Spleen (tissue), 11 donors: ENCODE measurements at regions not wholly inside any gene's neighbourhood (a gene's known extent, or its start where the extent isn't known, plus 50 kb on each side); places are given as distances from the start of the nearest gene placed in this dataset.

ENCODE experiments used
- DNase-seq: peaks from one replicate; pipeline ENCODE4 v3.0.0-alpha.2; 2020
- H3K27ac ChIP-seq, 8 donors: fragments of 200-600 bp; sonication (generic) in 7 of 8; 1 replicate in 4 of 8; 2 replicates in 4 of 8; pipeline versions ENCODE4 v1.5.0 to v1.8.0; 2016 to 2021; ENCODE audit warnings: inconsistent platforms in 4 of 8, mild to moderate bottlenecking in 4 of 8, moderate library complexity in 1 of 8
- H3K27me3 ChIP-seq, 7 donors: fragments of 200-600 bp; sonication (generic) in 6 of 7; replicated peaks in 1 of 7; 1 replicate in 4 of 7; 2 replicates in 3 of 7; pipeline versions ENCODE4 v1.5.0 to v1.8.0; 2016 to 2021; ENCODE audit warnings: inconsistent platforms in 3 of 7, mild to moderate bottlenecking in 1 of 7
- H3K36me3 ChIP-seq, 6 donors: fragments of 200-600 bp; sonication (generic) in 5 of 6; 1 replicate in 4 of 6; 2 replicates in 2 of 6; pipeline versions ENCODE4 v1.5.0 to v1.8.0; 2016 to 2021; ENCODE audit warnings: inconsistent platforms in 2 of 6
- H3K4me1 ChIP-seq, 6 donors: fragments of 200-600 bp; sonication (generic) in 5 of 6; 1 replicate in 3 of 6; 2 replicates in 3 of 6; pipeline versions ENCODE4 v1.5.0 to v1.8.0; 2016 to 2021; ENCODE audit warnings: inconsistent platforms in 3 of 6
- H3K4me3 ChIP-seq, 8 donors: fragments of 200-600 bp; sonication (generic) in 7 of 8; 1 replicate in 4 of 8; 2 replicates in 4 of 8; pipeline versions ENCODE4 v1.5.0 to v1.8.0; 2016 to 2021; ENCODE audit warnings: inconsistent platforms in 4 of 8, mild to moderate bottlenecking in 4 of 8, moderate library complexity in 2 of 8
- H3K9me3 ChIP-seq, 8 donors: fragments of 200-600 bp; sonication (generic) in 7 of 8; 1 replicate in 4 of 8; 2 replicates in 4 of 8; pipeline versions ENCODE4 v1.5.0 to v1.8.0; 2016 to 2021; ENCODE audit warnings: inconsistent platforms in 4 of 8
- POLR2A ChIP-seq, 3 donors: fragments of 450-650 bp; IDR thresholded peaks; one replicate each; pipeline ENCODE4 v1.5.1; 2017; ENCODE audit warnings: antibody characterized with exemption in 3 of 3, mild to moderate bottlenecking in 1 of 3
- POLR2AphosphoS5 ChIP-seq, 3 donors: sonication (generic); formaldehyde crosslinking; IDR thresholded peaks; one replicate each; pipeline ENCODE4 v1.5.1; 2017; ENCODE audit warnings: antibody characterized with exemption in 3 of 3
- WGBS, 5 donors: extraction: QIAGEN DNeasy Blood & Tissue Kit in 3 of 5; methylation state at CpG; one replicate each; pipeline versions ENCODE4 v1.1.5 to v1.1.7; 2013 to 2018; 5-methylcytosine and 5-hydroxymethylcytosine counted together
- intact Hi-C: fragments of 100-400 bp; cut with DNase I; formaldehyde crosslinking; loops from one replicate; pipeline ENCODE4 v1.15.0; 2023; ENCODE audit warnings: low total_unique reads
- TF ChIP-seq, protein P1 (sequence below), 11 experiments: fragments of 200-600 bp in 7 of 11; fragments of 450-650 bp in 4 of 11; sonication (generic) in 4 of 11; IDR thresholded peaks in 8 of 11; conservative IDR thresholded peaks in 3 of 11; 1 replicate in 7 of 11; 2 replicates in 4 of 11; pipeline versions ENCODE4 v1.4.0 to v1.8.0; 2016 to 2021; ENCODE audit warnings: antibody characterized with exemption in 11 of 11, inconsistent platforms in 4 of 11, mild to moderate bottlenecking in 1 of 11
- donor health status: healthy with polysubstance abuse.
- donor health status: DM: no; HTN: no; CAD: no; lungs with moderate emphysema.
- donor health status: DM: no; HTN: no; CAD: no.
- donor health status: Bipolar disorder and iron deficiency.
- donor health status: healthy.
- donor health status: DM: no; HTN: no; CAD: no.
- donor health status: DM: yes; HTN: yes; CAD: no.

- Histone ChIP-seq H3K9me3 (no peaks in the 10 kb centered on the region), H3K4me3 (no peak overlapping the region), H3K36me3 (no peaks in the 10 kb centered on the region), H3K4me1 (no peaks in the 10 kb centered on the region), H3K27me3 (no peaks in the 10 kb centered on the region), H3K27ac (no peak overlapping the region)
- intact Hi-C loops = no loop called here
- DNase-seq = no peak
- TF ChIP-seq, protein P1, sequence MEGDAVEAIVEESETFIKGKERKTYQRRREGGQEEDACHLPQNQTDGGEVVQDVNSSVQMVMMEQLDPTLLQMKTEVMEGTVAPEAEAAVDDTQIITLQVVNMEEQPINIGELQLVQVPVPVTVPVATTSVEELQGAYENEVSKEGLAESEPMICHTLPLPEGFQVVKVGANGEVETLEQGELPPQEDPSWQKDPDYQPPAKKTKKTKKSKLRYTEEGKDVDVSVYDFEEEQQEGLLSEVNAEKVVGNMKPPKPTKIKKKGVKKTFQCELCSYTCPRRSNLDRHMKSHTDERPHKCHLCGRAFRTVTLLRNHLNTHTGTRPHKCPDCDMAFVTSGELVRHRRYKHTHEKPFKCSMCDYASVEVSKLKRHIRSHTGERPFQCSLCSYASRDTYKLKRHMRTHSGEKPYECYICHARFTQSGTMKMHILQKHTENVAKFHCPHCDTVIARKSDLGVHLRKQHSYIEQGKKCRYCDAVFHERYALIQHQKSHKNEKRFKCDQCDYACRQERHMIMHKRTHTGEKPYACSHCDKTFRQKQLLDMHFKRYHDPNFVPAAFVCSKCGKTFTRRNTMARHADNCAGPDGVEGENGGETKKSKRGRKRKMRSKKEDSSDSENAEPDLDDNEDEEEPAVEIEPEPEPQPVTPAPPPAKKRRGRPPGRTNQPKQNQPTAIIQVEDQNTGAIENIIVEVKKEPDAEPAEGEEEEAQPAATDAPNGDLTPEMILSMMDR (IDR thresholded peaks at IDR 0.05 in 8 of 11, conservative IDR thresholded peaks at IDR 0.05 in 3 of 11) = no peak
- TF ChIP-seq POLR2A (IDR thresholded peaks at IDR 0.05) = no peak
- WGBS, 5 donors = 83 to 93% (median 89%) methylated on average over 2 of the region's 2 CpGs
These were observed 320.9 kb downstream of the DMAC1 start for GRCh38 chr9:7478646-7479045.

GRCh38 chr9:7467186-7467585, 332.4 kb downstream of the DMAC1 start:
- WGBS, 5 donors = 52 to 80% (median 70%) methylated on average over 2 of the region's 2 CpGs
- H3K27me3 ChIP-seq = no peaks in the 10 kb centered on the region
- no peaks in the 10 kb centered on the region for H3K4me1 ChIP-seq
- H3K4me3 ChIP-seq = no peak overlapping the region
- no peaks in the 10 kb centered on the region for H3K36me3 ChIP-seq
- no peaks in the 10 kb centered on the region for H3K9me3 ChIP-seq
- no peak for DNase-seq
- no peak overlapping the region for H3K27ac ChIP-seq
- TF ChIP-seq POLR2A (IDR thresholded peaks at IDR 0.05) (no peak), POLR2AphosphoS5 (IDR thresholded peaks at IDR 0.05) (no peak)
- TF ChIP-seq, protein P1 (IDR thresholded peaks at IDR 0.05 in 8 of 11, conservative IDR thresholded peaks at IDR 0.05 in 3 of 11) = no peak
- intact Hi-C loops = no loop called here

GRCh38 chr9:7461791-7462190, 337.8 kb downstream of the DMAC1 start:
- H3K9me3 ChIP-seq = no peaks in the 10 kb centered on the region
- TF ChIP-seq POLR2A (IDR thresholded peaks at IDR 0.05) (no peak), POLR2AphosphoS5 (IDR thresholded peaks at IDR 0.05) (no peak)
- TF ChIP-seq, protein P1 (IDR thresholded peaks at IDR 0.05 in 8 of 11, conservative IDR thresholded peaks at IDR 0.05 in 3 of 11) = no peak
- no peak for DNase-seq
- no peaks in the 10 kb centered on the region for H3K36me3 ChIP-seq
- no peaks in the 10 kb centered on the region for H3K27me3 ChIP-seq
- no peak overlapping the region for H3K27ac ChIP-seq
- no peak overlapping the region for H3K4me3 ChIP-seq
- H3K4me1 ChIP-seq = no peaks in the 10 kb centered on the region
- 84 to 89% (median 87%) methylated on average over 4 of the region's 4 CpGs for WGBS, 5 donors
- intact Hi-C loops = no loop called here

DNA sequence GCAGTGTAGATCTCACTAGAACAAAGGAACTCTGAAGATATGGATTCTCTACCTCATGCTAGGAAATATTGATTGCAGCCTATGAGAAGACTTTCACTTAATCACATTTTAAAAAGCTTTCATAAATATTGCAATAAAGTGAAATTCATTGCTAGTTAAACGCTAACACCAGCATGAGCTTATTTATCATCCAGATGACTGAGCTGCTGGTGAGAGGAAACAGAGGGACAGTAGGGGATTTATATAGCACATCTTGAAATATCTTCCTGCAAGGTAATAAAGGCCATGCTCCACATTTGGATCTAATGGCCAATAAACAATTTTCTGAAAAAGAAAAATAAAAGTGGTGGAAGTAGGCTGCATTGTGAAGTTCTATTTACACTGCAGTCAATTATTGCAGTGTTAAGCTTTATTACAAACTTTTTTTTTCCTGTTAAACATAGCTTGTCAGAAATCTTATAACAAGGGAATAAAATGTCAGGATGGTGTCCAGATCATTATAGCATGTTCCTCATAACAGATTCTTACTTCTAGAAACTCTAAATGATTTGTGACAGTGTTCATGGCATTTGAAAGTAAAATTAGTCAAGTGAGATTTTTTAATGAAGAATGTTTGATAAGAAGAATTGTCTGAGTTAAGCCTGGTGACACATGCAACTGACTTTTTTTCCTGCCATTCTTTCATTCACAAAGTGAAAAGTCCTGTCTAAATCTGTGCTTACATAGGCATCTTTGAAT, 342.6 kb downstream of the DMAC1 start:
- H3K9me3 ChIP-seq = no peaks in the 10 kb centered on the region
- 68 to 94% (median 77%) methylated on average over 1 of the region's 1 CpG for WGBS, 5 donors
- H3K4me1 ChIP-seq = no peaks in the 10 kb centered on the region
- no peak overlapping the region for H3K27ac ChIP-seq
- no peak for DNase-seq
- no peaks in the 10 kb centered on the region for H3K36me3 ChIP-seq
- H3K4me3 ChIP-seq = no peak overlapping the region
- intact Hi-C loops = no loop called here
- no peaks in the 10 kb centered on the region for H3K27me3 ChIP-seq
- TF ChIP-seq POLR2A (IDR thresholded peaks at IDR 0.05) = no peak
- no peak for TF ChIP-seq POLR2AphosphoS5 (IDR thresholded peaks at IDR 0.05)
- TF ChIP-seq, protein P1 (IDR thresholded peaks at IDR 0.05 in 8 of 11, conservative IDR thresholded peaks at IDR 0.05 in 3 of 11) = no peak
